Suprapubic skin (tissue), 3 donors: ENCODE measurements at regions not wholly inside any gene's neighbourhood (a gene's known extent, or its start where the extent isn't known, plus 50 kb on each side); places are given as distances from the start of the nearest gene placed in this dataset.

Source experiments
- POLR2A ChIP-seq, 2 donors: fragments of 450-650 bp; IDR thresholded peaks; one replicate each; pipeline ENCODE4 v1.6.1; 2017; ENCODE audit warnings: antibody characterized with exemption in 2 of 2, mild to moderate bottlenecking in 2 of 2, moderate library complexity in 2 of 2
- TF ChIP-seq, protein P1 (sequence below), 2 donors: fragments of 200-600 bp in 1 of 2; fragments of 450-650 bp in 1 of 2; sonication (generic) in 1 of 2; IDR thresholded peaks; one replicate each; pipeline ENCODE4 v1.5.1; 2016 to 2019; ENCODE audit warnings: antibody characterized with exemption in 2 of 2, mild to moderate bottlenecking in 1 of 2, moderate library complexity in 1 of 2

DNA sequence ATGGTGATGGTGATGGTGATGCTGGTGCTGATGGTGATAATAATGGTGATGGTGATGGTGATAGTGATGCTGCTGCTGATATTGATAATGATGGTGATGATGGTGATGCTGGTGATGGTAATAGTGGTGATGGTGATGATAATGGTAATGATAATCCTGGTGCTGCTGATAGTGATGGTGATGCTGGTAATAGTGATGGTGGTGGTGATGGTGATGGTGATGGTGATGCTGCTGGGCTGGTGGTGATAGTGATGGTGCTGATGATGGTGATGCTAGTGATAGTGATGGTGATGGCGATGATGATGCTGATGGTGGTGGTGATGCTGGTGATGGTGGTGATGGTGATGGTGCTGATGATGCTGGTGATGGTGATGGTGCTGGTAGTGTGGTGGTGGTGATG is 58.4 kb upstream of the IGSF21 start:
- TF ChIP-seq POLR2A (IDR thresholded peaks at IDR 0.05): no peak
- TF ChIP-seq, protein P1, sequence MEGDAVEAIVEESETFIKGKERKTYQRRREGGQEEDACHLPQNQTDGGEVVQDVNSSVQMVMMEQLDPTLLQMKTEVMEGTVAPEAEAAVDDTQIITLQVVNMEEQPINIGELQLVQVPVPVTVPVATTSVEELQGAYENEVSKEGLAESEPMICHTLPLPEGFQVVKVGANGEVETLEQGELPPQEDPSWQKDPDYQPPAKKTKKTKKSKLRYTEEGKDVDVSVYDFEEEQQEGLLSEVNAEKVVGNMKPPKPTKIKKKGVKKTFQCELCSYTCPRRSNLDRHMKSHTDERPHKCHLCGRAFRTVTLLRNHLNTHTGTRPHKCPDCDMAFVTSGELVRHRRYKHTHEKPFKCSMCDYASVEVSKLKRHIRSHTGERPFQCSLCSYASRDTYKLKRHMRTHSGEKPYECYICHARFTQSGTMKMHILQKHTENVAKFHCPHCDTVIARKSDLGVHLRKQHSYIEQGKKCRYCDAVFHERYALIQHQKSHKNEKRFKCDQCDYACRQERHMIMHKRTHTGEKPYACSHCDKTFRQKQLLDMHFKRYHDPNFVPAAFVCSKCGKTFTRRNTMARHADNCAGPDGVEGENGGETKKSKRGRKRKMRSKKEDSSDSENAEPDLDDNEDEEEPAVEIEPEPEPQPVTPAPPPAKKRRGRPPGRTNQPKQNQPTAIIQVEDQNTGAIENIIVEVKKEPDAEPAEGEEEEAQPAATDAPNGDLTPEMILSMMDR (IDR thresholded peaks at IDR 0.05): no peak
